Mesenchymal stem cell (in vitro differentiated cells and primary cell): ENCODE measurements at regions not wholly inside any gene's neighbourhood (a gene's known extent, or its start where the extent isn't known, plus 50 kb on each side); places are given as distances from the start of the nearest gene placed in this dataset.

Experiments
- DNase-seq: peaks from one replicate; pipeline ENCODE4 v3.0.0-alpha.2; 2013
- H2AFZ ChIP-seq: one replicate; pipeline ENCODE4 v1.6.1; 2013; ENCODE audit warnings: low read depth, mild to moderate bottlenecking, control low read depth, inconsistent platforms, low read length, moderate library complexity
- H2AK5ac ChIP-seq: 2 replicates; pipeline ENCODE4 v1.6.1; 2013; ENCODE audit warnings: low read length, moderate library complexity, mild to moderate bottlenecking, inconsistent platforms; ENCODE audit not compliant: severe bottlenecking
- H2BK120ac ChIP-seq: one replicate; pipeline ENCODE4 v1.6.1; 2013; ENCODE audit warnings: low read depth, mild to moderate bottlenecking, inconsistent platforms, low read length, moderate library complexity
- H2BK12ac ChIP-seq, 2 experiments: one replicate each; pipeline ENCODE4 v1.6.1; 2013; ENCODE audit warnings: inconsistent platforms in 2 of 2, low read length in 2 of 2, mild to moderate bottlenecking in 2 of 2, moderate library complexity in 2 of 2, control low read depth in 1 of 2
- H2BK15ac ChIP-seq: one replicate; pipeline ENCODE4 v1.6.1; 2013; ENCODE audit warnings: mild to moderate bottlenecking, low read depth, inconsistent platforms; ENCODE audit not compliant: poor library complexity, severe bottlenecking
- H2BK5ac ChIP-seq: 2 replicates; pipeline ENCODE4 v1.6.1; 2013; ENCODE audit warnings: low read depth, mild to moderate bottlenecking, low read length, control low read depth, inconsistent platforms; ENCODE audit not compliant: poor library complexity, severe bottlenecking
- H3K14ac ChIP-seq, 2 experiments: one replicate each; pipeline ENCODE4 v1.6.1; 2013; ENCODE audit warnings: inconsistent platforms in 2 of 2, low read length in 2 of 2, control low read depth in 1 of 2, mild to moderate bottlenecking in 1 of 2, moderate library complexity in 1 of 2
- H3K18ac ChIP-seq, 2 experiments: one replicate each; pipeline ENCODE4 v1.6.1; 2013; ENCODE audit warnings: inconsistent platforms in 2 of 2, low read length in 2 of 2, control low read depth in 1 of 2, low read depth in 1 of 2, mild to moderate bottlenecking in 1 of 2
- H3K23ac ChIP-seq, 2 experiments: one replicate each; pipeline ENCODE4 v1.6.1; 2013; ENCODE audit warnings: inconsistent platforms in 2 of 2, low read length in 2 of 2, mild to moderate bottlenecking in 2 of 2, moderate library complexity in 2 of 2, control low read depth in 1 of 2
- H3K27ac ChIP-seq: 2 replicates; pipeline ENCODE4 v1.5.1; 2013; ENCODE audit warnings: mild to moderate bottlenecking, moderate library complexity, low read length, control low read depth, inconsistent platforms; ENCODE audit not compliant: poor library complexity, severe bottlenecking
- H3K27me3 ChIP-seq, 2 experiments: 2 replicates each; pipeline versions ENCODE4 v1.6.1 to v1.7.0; 2013; ENCODE audit warnings: low read length in 2 of 2, mild to moderate bottlenecking in 2 of 2, moderate library complexity in 2 of 2, control low read depth in 1 of 2, inconsistent platforms in 1 of 2; ENCODE audit not compliant: control insufficient read depth in 1 of 2, insufficient read depth in 1 of 2
- H3K36me3 ChIP-seq, 2 experiments: 2 replicates each; pipeline versions ENCODE4 v1.6.1 to v1.7.0; 2013; ENCODE audit warnings: low read length in 2 of 2, control low read depth in 1 of 2, inconsistent platforms in 1 of 2, low read depth in 1 of 2, mild to moderate bottlenecking in 1 of 2; ENCODE audit not compliant: insufficient read depth in 2 of 2, control insufficient read depth in 1 of 2
- H3K4ac ChIP-seq, 2 experiments: one replicate each; pipeline ENCODE4 v1.6.1; 2013; ENCODE audit warnings: inconsistent platforms in 2 of 2, low read length in 2 of 2, mild to moderate bottlenecking in 2 of 2, moderate library complexity in 2 of 2, control low read depth in 1 of 2, low read depth in 1 of 2
- H3K4me1 ChIP-seq: 2 replicates; pipeline ENCODE4 v1.6.1; 2013; ENCODE audit warnings: low read depth, low read length, control low read depth; ENCODE audit not compliant: control insufficient read depth, insufficient read depth
- H3K4me2 ChIP-seq: 2 replicates; pipeline ENCODE4 v1.6.1; 2013; ENCODE audit warnings: low read length, mild to moderate bottlenecking, inconsistent platforms; ENCODE audit not compliant: poor library complexity, severe bottlenecking
- H3K4me3 ChIP-seq, 2 experiments: 2 replicates each; pipeline versions ENCODE4 v1.5.1 to v1.7.0; 2013; ENCODE audit warnings: low read length in 2 of 2, mild to moderate bottlenecking in 2 of 2, control low read depth in 1 of 2, low read depth in 1 of 2; ENCODE audit not compliant: insufficient read depth in 1 of 2
- H3K79me1 ChIP-seq: replicated peaks from 2 replicates; pipeline ENCODE4 v1.6.1; 2013; ENCODE audit warnings: mild to moderate bottlenecking, control low read depth, low read length, inconsistent platforms; ENCODE audit not compliant: poor library complexity, severe bottlenecking
- H3K9ac ChIP-seq: 2 replicates; pipeline ENCODE4 v1.7.0; 2013; ENCODE audit warnings: mild to moderate bottlenecking, low read length, moderate library complexity
- H3K9me3 ChIP-seq: 2 replicates; pipeline ENCODE4 v1.7.0; 2013; ENCODE audit warnings: mild to moderate bottlenecking, low read length; ENCODE audit not compliant: control insufficient read depth
- H4K8ac ChIP-seq: one replicate; pipeline ENCODE4 v1.6.1; 2013; ENCODE audit warnings: inconsistent platforms, mild to moderate bottlenecking, low read length, moderate library complexity
- H4K91ac ChIP-seq: one replicate; pipeline ENCODE4 v1.6.1; 2013; ENCODE audit warnings: mild to moderate bottlenecking, low read length, inconsistent platforms
- WGBS: methylation state at CpG from one replicate; pipeline ENCODE4 v1.1.7; 2013; ENCODE audit warnings: mixed read lengths; 5-methylcytosine and 5-hydroxymethylcytosine counted together

DNA sequence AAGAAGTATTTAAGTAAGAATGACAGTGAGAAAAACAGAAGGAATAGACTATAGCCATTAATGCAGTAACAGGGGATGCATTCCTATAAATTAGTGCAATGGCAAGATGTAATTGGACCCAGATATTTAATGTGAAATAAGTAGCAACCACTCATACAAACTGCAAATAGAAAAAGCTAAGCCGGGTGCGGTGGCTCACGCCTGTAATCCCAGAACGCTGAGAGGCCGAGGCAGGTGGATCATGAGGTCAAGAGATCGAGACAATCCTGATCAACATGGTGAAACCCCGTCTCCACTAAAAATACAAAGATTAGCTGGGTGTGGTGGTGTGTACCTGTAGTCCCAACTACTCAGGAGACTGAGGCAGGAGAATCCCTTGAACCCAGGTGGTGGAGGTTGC, 845.8 kb downstream of the PDHA2 start:
- Histone ChIP-seq H3K18ac (no peak overlapping the region), H3K27ac (no peak overlapping the region)

DNA sequence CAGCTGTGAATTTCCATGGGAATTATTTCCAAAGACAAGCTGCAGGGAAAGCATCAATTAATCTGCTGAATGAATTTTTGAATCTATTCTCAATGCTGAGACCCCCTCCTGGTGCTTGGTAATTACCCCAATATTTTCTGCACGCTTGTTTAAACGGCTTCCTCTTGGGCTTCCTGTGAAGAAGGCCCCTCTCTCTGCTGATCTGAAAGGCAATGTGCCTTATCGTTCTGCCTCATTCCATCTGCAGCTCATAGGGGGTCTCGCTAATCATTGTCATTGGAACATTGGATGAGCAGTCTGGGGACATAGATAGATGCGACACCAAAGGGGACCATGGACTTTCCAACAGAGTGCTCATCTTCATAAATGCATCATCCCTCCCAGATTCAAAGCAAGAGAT, 851.6 kb downstream of the PDHA2 start:
- Histone ChIP-seq H3K36me3 (no peaks in the 10 kb centered on the region), H3K9me3 (no peaks in the 10 kb centered on the region), H3K4me1 (no peaks in the 10 kb centered on the region), H4K91ac (no peak overlapping the region), H3K9ac (no peak overlapping the region), H3K27me3 (no peaks in the 10 kb centered on the region), H4K8ac (no peak overlapping the region), H3K18ac (no peak overlapping the region), H2BK15ac (no peak overlapping the region), H3K4me2 (no peak overlapping the region), H2BK12ac (no peak overlapping the region), H2AK5ac (no peak overlapping the region), H3K27ac (no peak overlapping the region), H3K4me3 (no peak overlapping the region), H2BK5ac (no peak overlapping the region), H3K79me1 (no peaks in the 10 kb centered on the region), H2BK120ac (no peak overlapping the region), H3K23ac (no peak overlapping the region), H3K14ac (no peak overlapping the region), H3K4ac (no peak overlapping the region), H2AFZ (no peak overlapping the region)
- 88% methylated on average over 5 of the region's 5 CpGs for WGBS
- no peak for DNase-seq

More for the DNA sequence above, 845.8 kb downstream of the PDHA2 start:
- H2AFZ ChIP-seq, result no peak overlapping the region
- H3K14ac ChIP-seq, result no peak overlapping the region
- H3K9ac ChIP-seq, result no peak overlapping the region
- H2AK5ac ChIP-seq, result no peak overlapping the region
- no peaks in the 10 kb centered on the region for H3K79me1 ChIP-seq
- H3K4me2 ChIP-seq, result no peak overlapping the region
- H3K23ac ChIP-seq, result no peak overlapping the region
- no peak overlapping the region for H3K4me3 ChIP-seq
- no peak overlapping the region for H3K4ac ChIP-seq
- H4K8ac ChIP-seq, result no peak overlapping the region
- no peak for DNase-seq
- H3K36me3 ChIP-seq, result no peaks in the 10 kb centered on the region
- no peak overlapping the region for H2BK15ac ChIP-seq
- H3K27me3 ChIP-seq, result no peaks in the 10 kb centered on the region
- H3K9me3 ChIP-seq, result no peaks in the 10 kb centered on the region
- 100% methylated on average over 7 of the region's 7 CpGs for WGBS
- H2BK5ac ChIP-seq, result no peak overlapping the region
- H2BK12ac ChIP-seq, result no peak overlapping the region
- no peaks in the 10 kb centered on the region for H3K4me1 ChIP-seq
- no peak overlapping the region for H2BK120ac ChIP-seq
- H4K91ac ChIP-seq, result no peak overlapping the region

DNA sequence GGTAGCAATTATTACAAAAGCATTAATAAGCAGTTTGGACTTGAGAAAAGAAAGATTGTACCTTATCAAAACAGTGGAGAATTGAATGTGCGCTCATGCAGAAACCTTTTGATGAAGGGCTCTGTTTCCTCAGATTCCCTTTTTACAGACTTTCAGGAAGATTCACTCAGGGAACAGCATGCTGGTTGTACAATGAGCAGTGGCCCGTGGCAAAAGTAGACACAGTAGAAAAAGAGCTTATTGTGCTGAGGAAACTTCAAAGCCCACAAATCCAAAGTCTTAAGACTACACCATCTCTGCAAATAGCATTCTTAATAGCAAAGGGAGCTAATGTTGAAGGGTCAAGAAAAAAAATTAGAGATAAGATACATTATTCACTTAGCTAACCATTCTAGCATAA, 858.9 kb downstream of the PDHA2 start:
- no peak overlapping the region for H3K23ac ChIP-seq

DNA sequence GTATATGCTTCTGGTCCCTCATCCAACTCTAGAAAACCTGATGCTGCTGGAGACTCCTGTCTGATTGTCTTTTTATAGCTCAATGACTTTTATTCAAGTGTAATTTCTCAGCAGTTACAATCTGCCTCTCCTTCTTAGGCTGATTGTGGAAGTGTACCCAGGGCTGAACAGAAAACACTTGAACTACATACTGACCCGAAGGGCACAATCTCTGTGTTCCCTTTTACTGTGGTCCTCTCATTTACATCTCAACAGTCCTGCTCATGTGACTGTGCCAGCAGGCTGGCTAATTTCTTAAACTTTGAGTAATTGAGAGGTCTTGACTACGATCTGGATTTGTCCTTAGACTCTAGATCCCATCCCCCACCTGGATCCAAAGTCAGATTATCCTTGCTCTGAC, 863.4 kb downstream of the PDHA2 start:
- H4K91ac ChIP-seq, result no peak overlapping the region
- H3K23ac ChIP-seq, result no peak overlapping the region
- no peak overlapping the region for H2AFZ ChIP-seq
- H2BK120ac ChIP-seq, result no peak overlapping the region
- no peak overlapping the region for H3K4me2 ChIP-seq
- H2BK5ac ChIP-seq, result no peak overlapping the region
- WGBS, result 74% methylated on average over 2 of the region's 2 CpGs
- no peaks in the 10 kb centered on the region for H3K36me3 ChIP-seq
- H4K8ac ChIP-seq, result no peak overlapping the region
- H3K4ac ChIP-seq, result no peak overlapping the region
- H3K27ac ChIP-seq, result no peak overlapping the region
- no peak overlapping the region for H3K4me3 ChIP-seq
- no peak overlapping the region for H2BK15ac ChIP-seq
- H3K14ac ChIP-seq, result no peak overlapping the region
- no peak overlapping the region for H3K9ac ChIP-seq
- H3K18ac ChIP-seq, result no peak overlapping the region
- H2AK5ac ChIP-seq, result no peak overlapping the region
- H3K79me1 ChIP-seq, result no peaks in the 10 kb centered on the region
- H3K27me3 ChIP-seq, result no peaks in the 10 kb centered on the region
- peak; percentile 1 for DNase-seq
- no peak overlapping the region for H2BK12ac ChIP-seq
- H3K9me3 ChIP-seq, result no peaks in the 10 kb centered on the region
- H3K4me1 ChIP-seq, result no peaks in the 10 kb centered on the region

More for the DNA sequence above, 858.9 kb downstream of the PDHA2 start:
- Histone ChIP-seq H2BK120ac (no peak overlapping the region), H3K4me3 (no peak overlapping the region), H3K14ac (no peak overlapping the region), H2BK15ac (no peak overlapping the region), H2BK12ac (no peak overlapping the region), H3K36me3 (no peaks in the 10 kb centered on the region), H3K18ac (no peak overlapping the region), H4K91ac (no peak overlapping the region), H3K27ac (peak overlapping the region; percentile 40), H3K4me1 (no peaks in the 10 kb centered on the region), H3K4me2 (no peak overlapping the region), H3K9ac (no peak overlapping the region), H2AFZ (no peak overlapping the region), H3K79me1 (no peaks in the 10 kb centered on the region), H4K8ac (no peak overlapping the region), H2AK5ac (no peak overlapping the region), H3K9me3 (no peaks in the 10 kb centered on the region), H3K27me3 (no peaks in the 10 kb centered on the region), H2BK5ac (no peak overlapping the region), H3K4ac (no peak overlapping the region)
- DNase-seq, result no peak
- 100% methylated on average over 2 of the region's 2 CpGs for WGBS
